ENCODE measurements at regions not wholly inside any gene's neighbourhood (a gene's known extent, or its start where the extent isn't known, plus 50 kb on each side); places are given as distances from the start of the nearest gene placed in this dataset.
"Not testable (repeated sequence)": the region's sequence is repeated elsewhere in the genome, so short reads cannot be mapped to it uniquely, and the experiment has no call there.

DNA sequence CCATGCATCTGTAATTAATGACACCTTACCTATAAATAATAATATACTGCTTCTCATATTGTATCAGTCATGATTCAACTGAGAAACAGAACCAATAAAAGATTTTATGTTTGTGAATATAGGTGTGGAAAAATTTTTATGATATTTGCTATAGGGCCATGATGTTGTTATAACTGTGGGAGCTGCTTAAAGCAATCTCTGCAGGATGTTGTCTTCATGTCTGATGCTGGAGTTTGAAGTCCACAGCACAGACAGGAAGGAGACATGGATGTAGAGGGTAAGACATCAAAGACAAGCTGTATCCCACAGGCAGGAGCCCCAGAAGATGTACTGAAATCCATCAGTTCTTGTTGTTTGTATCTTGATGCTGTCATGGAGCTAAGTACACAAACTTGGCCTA lies 366.7 kb upstream of the ANKRD20A1 start:
- H3K9me3 ChIP-seq; DNase-seq (ENCODE audit: low spot score); H3K4me1 ChIP-seq (replicated peaks); H3K4me3 ChIP-seq; H3K27ac ChIP-seq; H3K27me3 ChIP-seq (replicated peaks; ENCODE audit: insufficient read depth); H3K36me3 ChIP-seq; intact Hi-C loops (cut with DNase I): not testable (repeated sequence)

DNA sequence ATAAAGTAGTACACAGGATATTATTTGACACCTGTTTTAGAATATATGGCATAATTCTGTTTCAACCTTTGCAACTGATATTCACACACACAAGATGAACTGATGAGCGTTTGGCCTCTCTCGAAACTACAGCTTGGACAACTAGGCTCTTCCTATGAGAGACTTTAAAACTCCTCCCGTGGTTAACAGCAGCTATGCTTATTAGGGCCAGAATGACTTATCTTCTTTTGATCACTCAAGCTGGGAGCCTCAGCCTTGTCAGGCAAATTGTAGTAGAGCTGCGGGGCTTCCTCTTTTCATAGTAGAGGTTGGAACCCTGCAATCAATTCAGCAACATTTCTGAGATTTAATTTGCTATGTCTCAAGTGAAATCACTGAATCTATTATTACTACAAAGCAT lies 381.3 kb upstream of the ANKRD20A1 start:
- WGBS, result no CpG with 5 or more reads among the region's 4 CpGs
- H3K4me1 ChIP-seq (replicated peaks); DNase-seq (ENCODE audit: low spot score); H3K27me3 ChIP-seq (replicated peaks; ENCODE audit: insufficient read depth); H3K27ac ChIP-seq; H3K4me3 ChIP-seq; H3K9me3 ChIP-seq; intact Hi-C loops (cut with DNase I); H3K36me3 ChIP-seq: not testable (repeated sequence)

- H3K4me1 ChIP-seq (replicated peaks); H3K36me3 ChIP-seq; H3K27ac ChIP-seq; DNase-seq (ENCODE audit: low spot score); H3K9me3 ChIP-seq; H3K27me3 ChIP-seq (replicated peaks; ENCODE audit: insufficient read depth); intact Hi-C loops (cut with DNase I); H3K4me3 ChIP-seq: not testable (repeated sequence)
- no CpG with 5 or more reads among the region's 5 CpGs for WGBS
These were observed 388.0 kb upstream of the ANKRD20A1 start for GRCh38 chr9:67470739-67471138.

DNA sequence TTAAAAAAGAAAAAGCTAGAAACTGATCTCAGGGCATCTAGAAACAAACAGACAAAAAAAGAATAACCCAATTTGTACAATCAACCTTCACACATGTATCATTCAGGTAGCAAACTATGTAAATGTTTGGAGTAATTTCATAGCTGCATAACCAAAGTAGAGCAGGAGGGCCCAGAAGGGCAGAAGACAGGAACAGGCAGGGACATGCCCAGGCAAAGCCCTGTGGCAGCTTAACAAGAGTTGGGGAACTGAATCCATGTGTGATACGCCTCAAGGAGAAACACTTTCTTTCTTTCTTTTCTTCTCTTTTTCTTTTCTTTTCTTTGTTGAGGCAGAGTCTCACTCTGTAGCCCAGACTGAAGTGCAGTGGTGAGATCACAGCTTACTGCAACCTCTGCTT lies 390.4 kb upstream of the ANKRD20A1 start:
- no CpG with 5 or more reads among the region's 1 CpG for WGBS

DNA sequence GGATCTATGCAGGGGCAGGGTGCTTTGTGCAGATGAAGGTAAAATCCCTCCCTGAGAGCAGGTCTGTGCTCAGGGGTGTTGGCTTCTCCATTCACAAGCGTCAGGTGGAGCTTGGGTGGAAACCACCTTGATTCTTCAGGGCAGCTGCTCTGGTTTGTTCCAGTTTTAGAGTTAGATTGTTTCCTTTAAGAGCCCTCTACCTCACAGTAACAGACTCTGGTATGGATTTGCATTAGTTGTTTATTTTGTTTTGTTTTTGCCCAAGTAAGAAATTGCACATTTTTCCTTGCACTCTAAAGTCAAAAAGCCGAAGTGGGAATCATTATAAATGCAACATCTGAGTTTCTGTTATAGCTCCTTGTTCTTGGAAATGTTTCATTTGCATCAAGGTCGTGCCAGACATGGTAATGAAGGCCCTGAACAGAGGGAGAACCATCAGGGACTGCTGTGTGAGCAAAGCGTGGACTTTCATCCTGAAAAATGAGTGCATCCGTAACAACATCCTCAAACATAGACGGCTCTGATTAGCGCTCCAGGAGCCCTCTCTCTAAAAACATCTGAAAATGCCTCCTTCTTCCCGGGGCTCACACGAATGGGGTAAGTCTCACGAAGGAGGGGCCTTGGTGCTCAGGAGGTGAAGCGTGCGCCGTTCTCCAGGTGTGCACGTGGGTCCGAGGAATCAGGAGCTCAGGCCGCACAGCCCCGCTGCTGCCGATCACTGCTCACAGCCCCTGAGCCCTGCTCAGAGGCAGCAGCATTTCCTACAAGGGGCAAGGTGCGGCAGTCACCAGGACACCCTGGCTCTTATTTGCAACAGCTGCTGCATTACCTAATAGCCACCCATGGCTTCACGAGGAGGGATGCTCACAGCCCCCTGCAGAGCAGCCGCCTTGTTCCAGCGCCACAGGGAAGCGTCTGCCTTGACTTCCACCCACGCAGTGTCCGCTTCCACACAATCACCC lies 396.7 kb upstream of the ANKRD20A1 start:
- H3K27me3 ChIP-seq (replicated peaks; ENCODE audit: insufficient read depth); H3K9me3 ChIP-seq; H3K27ac ChIP-seq; H3K4me3 ChIP-seq; H3K36me3 ChIP-seq; intact Hi-C loops (cut with DNase I); H3K4me1 ChIP-seq (replicated peaks); DNase-seq (ENCODE audit: low spot score): not testable (repeated sequence)
- no CpG with 5 or more reads among the region's 25 CpGs for WGBS

More for the DNA sequence above, 390.4 kb upstream of the ANKRD20A1 start:
- H3K36me3 ChIP-seq; intact Hi-C loops (cut with DNase I); H3K27ac ChIP-seq; H3K27me3 ChIP-seq (replicated peaks; ENCODE audit: insufficient read depth); DNase-seq (ENCODE audit: low spot score); H3K4me1 ChIP-seq (replicated peaks); H3K9me3 ChIP-seq; H3K4me3 ChIP-seq: not testable (repeated sequence)

DNA sequence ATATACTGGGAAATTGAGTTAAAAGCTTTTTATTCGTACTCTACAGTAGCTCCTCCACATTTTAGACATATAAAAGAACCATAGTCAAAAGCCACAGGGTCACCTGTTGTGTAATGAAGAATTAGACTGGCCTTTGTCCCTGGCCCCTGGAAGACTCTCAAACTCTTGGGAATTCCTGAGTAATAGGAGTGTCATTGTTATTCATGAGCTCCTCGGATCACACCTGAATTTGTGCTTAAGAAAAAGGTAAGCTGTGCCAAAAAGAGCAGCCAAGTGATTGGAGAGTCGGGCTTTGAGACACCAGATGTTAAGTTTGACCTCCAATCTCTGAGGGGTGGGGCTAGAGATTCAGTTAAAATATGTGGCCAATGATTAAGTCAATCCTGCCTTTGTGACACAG lies 405.8 kb upstream of the ANKRD20A1 start:
- DNase-seq (ENCODE audit: low spot score); H3K4me3 ChIP-seq; H3K36me3 ChIP-seq; H3K9me3 ChIP-seq; intact Hi-C loops (cut with DNase I); H3K27me3 ChIP-seq (replicated peaks; ENCODE audit: insufficient read depth); H3K27ac ChIP-seq; H3K4me1 ChIP-seq (replicated peaks): not testable (repeated sequence)
- WGBS, result no CpG with 5 or more reads among the region's 3 CpGs

GRCh38 chr9:67442313-67442712 lies 416.4 kb upstream of the ANKRD20A1 start:
- H3K4me1 ChIP-seq (replicated peaks); H3K27ac ChIP-seq; intact Hi-C loops (cut with DNase I); DNase-seq (ENCODE audit: low spot score); H3K27me3 ChIP-seq (replicated peaks; ENCODE audit: insufficient read depth); H3K9me3 ChIP-seq; H3K4me3 ChIP-seq; H3K36me3 ChIP-seq: not testable (repeated sequence)
- WGBS, result no CpG with 5 or more reads among the region's 3 CpGs

- H3K27me3 ChIP-seq (replicated peaks; ENCODE audit: insufficient read depth); intact Hi-C loops (cut with DNase I); H3K36me3 ChIP-seq; H3K4me3 ChIP-seq; DNase-seq (ENCODE audit: low spot score); H3K4me1 ChIP-seq (replicated peaks); H3K27ac ChIP-seq; H3K9me3 ChIP-seq: not testable (repeated sequence)
- 69% methylated on average over 1 of the region's 3 CpGs for WGBS
These were observed 421.7 kb upstream of the ANKRD20A1 start for GRCh38 chr9:67437011-67437410.

GRCh38 chr9:67424881-67425280 lies 432.5 kb upstream of the SPATA31A3 start:
- H3K36me3 ChIP-seq; DNase-seq (ENCODE audit: low spot score); H3K27me3 ChIP-seq (replicated peaks; ENCODE audit: insufficient read depth); H3K27ac ChIP-seq; H3K4me3 ChIP-seq; H3K4me1 ChIP-seq (replicated peaks); intact Hi-C loops (cut with DNase I); H3K9me3 ChIP-seq: not testable (repeated sequence)
- no CpG with 5 or more reads among the region's 4 CpGs for WGBS

DNA sequence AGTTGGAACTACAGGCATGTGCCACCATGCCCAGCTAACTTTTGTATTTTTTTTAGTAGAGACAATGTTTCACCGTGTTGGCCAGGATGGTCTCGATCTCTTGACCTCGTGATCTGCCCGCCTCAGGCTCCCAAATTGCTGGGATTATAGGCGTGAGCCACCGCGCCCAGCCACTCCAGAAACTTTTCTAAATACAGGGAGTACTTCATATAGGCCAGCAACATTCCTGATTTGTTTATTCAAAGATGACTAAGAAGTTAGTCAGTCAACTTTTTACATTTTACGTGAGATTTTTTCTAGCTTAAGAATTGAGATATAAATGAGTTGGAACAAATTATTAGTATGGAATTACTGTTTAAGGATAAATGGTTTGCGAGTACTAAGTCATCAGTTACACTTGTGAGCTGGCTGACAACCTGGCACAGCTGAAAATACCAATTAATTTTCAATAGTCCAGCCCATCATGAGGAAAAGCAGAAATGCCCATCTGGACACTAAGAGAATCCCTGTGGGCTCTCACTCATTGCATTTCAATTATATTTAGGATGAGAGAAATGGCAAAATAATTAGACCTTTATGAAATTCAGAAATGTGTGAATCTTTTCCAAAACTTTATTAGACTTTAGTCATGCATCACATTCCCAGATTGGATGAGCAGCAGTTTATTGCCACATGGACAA lies 430.8 kb upstream of the SPATA31A3 start:
- WGBS, result 70% methylated on average over 1 of the region's 9 CpGs
- H3K27ac ChIP-seq; intact Hi-C loops (cut with DNase I): not testable (repeated sequence)

GRCh38 chr9:67418496-67419079 lies 426.2 kb upstream of the SPATA31A3 start:
- H3K27ac ChIP-seq; H3K27me3 ChIP-seq (replicated peaks; ENCODE audit: insufficient read depth); H3K9me3 ChIP-seq; H3K36me3 ChIP-seq; intact Hi-C loops (cut with DNase I); H3K4me3 ChIP-seq; DNase-seq (ENCODE audit: low spot score); H3K4me1 ChIP-seq (replicated peaks): not testable (repeated sequence)
- no CpG with 5 or more reads among the region's 4 CpGs for WGBS

More for the DNA sequence above, 430.8 kb upstream of the SPATA31A3 start:
- DNase-seq (ENCODE audit: low spot score); H3K4me1 ChIP-seq (replicated peaks); H3K36me3 ChIP-seq; H3K27me3 ChIP-seq (replicated peaks; ENCODE audit: insufficient read depth); H3K9me3 ChIP-seq; H3K4me3 ChIP-seq: not testable (repeated sequence)

- intact Hi-C loops (cut with DNase I); H3K36me3 ChIP-seq; H3K9me3 ChIP-seq; DNase-seq (ENCODE audit: low spot score); H3K4me1 ChIP-seq (replicated peaks); H3K4me3 ChIP-seq; H3K27ac ChIP-seq; H3K27me3 ChIP-seq (replicated peaks; ENCODE audit: insufficient read depth): not testable (repeated sequence)
- 100% methylated on average over 1 of the region's 7 CpGs for WGBS
These were observed 425.1 kb upstream of the SPATA31A3 start for GRCh38 chr9:67417341-67417983.

Measured in prostate gland (tissue), 2 donors.